WTC11 (cell line): ENCODE measurements at regions not wholly inside any gene's neighbourhood (a gene's known extent, or its start where the extent isn't known, plus 50 kb on each side); places are given as distances from the start of the nearest gene placed in this dataset.

Experiments used
- ATAC-seq: fragments of 200-7000 bp; cut with Tn5 transposase; 2 replicates; pipeline ENCODE4 v1.10.0; 2021; ENCODE audit warnings: mild to moderate bottlenecking, moderate library complexity
- CTCF ChIA-PET: fragments of 300-600 bp; sonication (Branson Sonifier 250); formaldehyde crosslinking; loops from one replicate; lab custom pipeline; 2021; ENCODE audit warnings: antibody characterized with exemption; lab: Charles Lee
- POLR2A ChIA-PET: fragments of 350-600 bp; sonication (Branson Sonifier 250); formaldehyde crosslinking; loops from one replicate; lab custom pipeline; 2021; ENCODE audit warnings: antibody characterized with exemption; lab: Charles Lee
- DNase-seq: peaks from one replicate; pipeline ENCODE4 v3.0.0; 2021; ENCODE audit warnings: low spot score
- H3K27ac Mint-ChIP-seq: 2 replicates; pipeline ENCODE4 v1.8.0; 2021; ENCODE audit warnings: mixed read lengths
- H3K27me3 Mint-ChIP-seq: 2 replicates; pipeline ENCODE4 v1.8.0; 2021; ENCODE audit warnings: low read depth, mild to moderate bottlenecking, moderate library complexity, mixed read lengths
- H3K36me3 Mint-ChIP-seq: 2 replicates; pipeline ENCODE4 v1.8.0; 2021; ENCODE audit warnings: mixed read lengths
- H3K4me1 Mint-ChIP-seq: 2 replicates; pipeline ENCODE4 v1.8.0; 2022; ENCODE audit warnings: mixed read lengths
- H3K4me3 Mint-ChIP-seq: 2 replicates; pipeline ENCODE4 v1.8.0; 2021; ENCODE audit warnings: mild to moderate bottlenecking, moderate library complexity, mixed read lengths
- H3K9me3 Mint-ChIP-seq: 2 replicates; pipeline ENCODE4 v1.8.0; 2021; ENCODE audit warnings: mixed read lengths
- ATF3 ChIP-seq: sonication (generic); formaldehyde crosslinking; conservative IDR thresholded peaks from 2 replicates; pipeline ENCODE4 v1.8.1; 2022; ENCODE audit warnings: mild to moderate bottlenecking, missing genetic modification reagents
- CBFB ChIP-seq: sonication (generic); formaldehyde crosslinking; IDR thresholded peaks from 2 replicates; pipeline ENCODE4 v1.8.1; 2022; ENCODE audit warnings: mild to moderate bottlenecking, low read depth, missing genetic modification reagents
- CTCF ChIP-seq: fragments of 200-600 bp; IDR thresholded peaks from 2 replicates; pipeline ENCODE4 v1.8.0; 2022; ENCODE audit warnings: antibody characterized with exemption
- E2F4 ChIP-seq: sonication (generic); formaldehyde crosslinking; IDR thresholded peaks from 2 replicates; pipeline ENCODE4 v1.8.1; 2022; ENCODE audit warnings: low read depth, mild to moderate bottlenecking, moderate library complexity, missing genetic modification reagents, borderline replicate concordance
- FOXJ3 ChIP-seq: sonication (generic); formaldehyde crosslinking; IDR thresholded peaks from 2 replicates; pipeline ENCODE4 v1.9.0; 2021; ENCODE audit warnings: missing genetic modification reagents, mild to moderate bottlenecking, borderline replicate concordance
- GABPB1 ChIP-seq: sonication (generic); formaldehyde crosslinking; IDR thresholded peaks from 2 replicates; pipeline ENCODE4 v1.8.1; 2023; ENCODE audit warnings: mild to moderate bottlenecking, missing genetic modification reagents
- GRHL2 ChIP-seq: fragments of 250-450 bp; sonication (Bioruptor Pico); IDR thresholded peaks from 2 replicates; pipeline ENCODE4 v1.8.0; 2022; ENCODE audit warnings: mild to moderate bottlenecking, moderate library complexity; ENCODE audit not compliant: insufficient replicate concordance, severe bottlenecking
- HMGA2 ChIP-seq: fragments of 250-450 bp; sonication (Bioruptor Pico); IDR thresholded peaks from 2 replicates; pipeline ENCODE4 v1.4.0; 2021; ENCODE audit warnings: mild to moderate bottlenecking, moderate library complexity
- JAZF1 ChIP-seq: fragments of 250-450 bp; sonication (Bioruptor Pico); IDR thresholded peaks from 2 replicates; pipeline ENCODE4 v1.9.0; 2021; ENCODE audit warnings: moderate library complexity, mild to moderate bottlenecking, inconsistent platforms
- MXD4 ChIP-seq: fragments of 250-450 bp; sonication (Bioruptor Pico); IDR thresholded peaks from 2 replicates; pipeline ENCODE4 v1.8.0; 2021; ENCODE audit warnings: mild to moderate bottlenecking, moderate library complexity, borderline replicate concordance
- NR1H2 ChIP-seq: sonication (generic); formaldehyde crosslinking; IDR thresholded peaks from 2 replicates; pipeline ENCODE4 v1.9.0; 2021; ENCODE audit warnings: mild to moderate bottlenecking, moderate library complexity, missing genetic modification reagents
- NR2C2 ChIP-seq: sonication (generic); formaldehyde crosslinking; IDR thresholded peaks from 2 replicates; pipeline ENCODE4 v1.8.0; 2022; ENCODE audit warnings: mild to moderate bottlenecking, missing genetic modification reagents
- OVOL2 ChIP-seq: fragments of 250-450 bp; sonication (Bioruptor Pico); IDR thresholded peaks from 2 replicates; pipeline ENCODE4 v1.9.0; 2021; ENCODE audit warnings: mild to moderate bottlenecking, borderline replicate concordance
- TEAD4 ChIP-seq: sonication (generic); formaldehyde crosslinking; IDR thresholded peaks from 2 replicates; pipeline ENCODE4 v1.8.0; 2022; ENCODE audit warnings: mild to moderate bottlenecking, missing genetic modification reagents
- ZNF232 ChIP-seq: sonication (generic); formaldehyde crosslinking; IDR thresholded peaks from 2 replicates; pipeline ENCODE4 v1.8.0; 2022; ENCODE audit warnings: mild to moderate bottlenecking, missing genetic modification reagents
- ZNF317 ChIP-seq: sonication (generic); formaldehyde crosslinking; IDR thresholded peaks from 2 replicates; pipeline ENCODE4 v1.8.1; 2023; ENCODE audit warnings: low read depth, mild to moderate bottlenecking, moderate library complexity, missing genetic modification reagents, borderline replicate concordance
- ZNF416 ChIP-seq: fragments of 250-450 bp; sonication (Bioruptor Pico); IDR thresholded peaks from 2 replicates; pipeline ENCODE4 v1.9.0; 2021; ENCODE audit warnings: mild to moderate bottlenecking, inconsistent platforms
- ZNF423 ChIP-seq: fragments of 250-450 bp; sonication (Bioruptor Pico); IDR thresholded peaks from 2 replicates; pipeline ENCODE4 v2.1.2; 2022; ENCODE audit warnings: mild to moderate bottlenecking, moderate library complexity
- ZNF532 ChIP-seq: fragments of 250-450 bp; sonication (Bioruptor Pico); IDR thresholded peaks from 2 replicates; pipeline ENCODE4 v1.9.0; 2021; ENCODE audit warnings: mild to moderate bottlenecking, borderline replicate concordance

- ATAC-seq (no peak), DNase-seq (no peak)
- no peaks in the 10 kb centered on the region for H3K27me3 Mint-ChIP-seq
- no peak overlapping the region for H3K27ac Mint-ChIP-seq
- H3K4me3 Mint-ChIP-seq: no peak overlapping the region
- H3K4me1 Mint-ChIP-seq: peaks cover 34% of the 10 kb centered on the region
- no peak for TF ChIP-seq FOXJ3
- no peaks in the 10 kb centered on the region for H3K36me3 Mint-ChIP-seq
- POLR2A ChIA-PET: no interaction called here
- CTCF ChIA-PET: interaction anchor here (1.7 kb wide), 1 partner anchor 74 kb away, joined by 4 read pairs; no protein-coding TSS in a partner anchor
- no peaks in the 10 kb centered on the region for H3K9me3 Mint-ChIP-seq
These were observed 95.3 kb downstream of the NAV1 start for GRCh38 chr1:201634261-201634660.

GRCh38 chr1:201636097-201636496, 97.2 kb downstream of the NAV1 start:
- DNase-seq: no peak
- H3K4me1 Mint-ChIP-seq: peaks cover 24% of the 10 kb centered on the region
- TF ChIP-seq OVOL2 (CRISPR knock-in tag) (no peak), HMGA2 (CRISPR knock-in tag) (no peak), ZNF423 (CRISPR knock-in tag) (peak; percentile 28; the same call in 1 of the 2 replicates), ZNF317 (CRISPR knock-in tag) (no peak), ZNF232 (CRISPR knock-in tag) (no peak), MXD4 (no peak)

GRCh38 chr1:201636510-201636971, 97.6 kb downstream of the NAV1 start:
- H3K27ac Mint-ChIP-seq: peak overlapping the region; percentile 17
- DNase-seq (no peak), ATAC-seq (no peak)
- ChIA-PET POLR2A (no interaction called here), CTCF (interaction anchor here (0.8 to 1.8 kb wide), 9 partner anchors 12 to 188 kb away, joined by 3 to 7 read pairs (median 5); no protein-coding TSS in a partner anchor)
- H3K4me3 Mint-ChIP-seq: no peak overlapping the region
- H3K4me1 Mint-ChIP-seq: peaks cover 23% of the 10 kb centered on the region
- no peaks in the 10 kb centered on the region; the same call in 1 of the 2 replicates for H3K27me3 Mint-ChIP-seq
- H3K36me3 Mint-ChIP-seq: no peaks in the 10 kb centered on the region
- TF ChIP-seq NR1H2 (no peak), JAZF1 (CRISPR knock-in tag) (no peak), GRHL2 (CRISPR knock-in tag) (no peak), CTCF (no peak), ZNF416 (CRISPR knock-in tag) (no peak), ZNF532 (no peak), ZNF317 (CRISPR knock-in tag) (no peak), ZNF423 (CRISPR knock-in tag) (no peak), TEAD4 (no peak), ATF3 (no peak), GABPB1 (CRISPR knock-in tag) (no peak), CBFB (no peak), E2F4 (no peak), NR2C2 (no peak)
- no peaks in the 10 kb centered on the region for H3K9me3 Mint-ChIP-seq

More at GRCh38 chr1:201636097-201636496, 97.2 kb downstream of the NAV1 start:
- peak; percentile 61 for ATAC-seq
- ChIA-PET POLR2A (interaction anchor here (0.9 kb wide), 1 partner anchor 17 kb away, joined by 4 read pairs; no protein-coding TSS in a partner anchor), CTCF (interaction anchor here (0.8 to 1.8 kb wide), 10 partner anchors 12 to 201 kb away, joined by 3 to 7 read pairs (median 5); no protein-coding TSS in a partner anchor)
- H3K27ac Mint-ChIP-seq: peak overlapping the region; percentile 17; the same call in 1 of the 2 replicates
- H3K9me3 Mint-ChIP-seq: no peaks in the 10 kb centered on the region
- H3K27me3 Mint-ChIP-seq: no peaks in the 10 kb centered on the region
- no peak overlapping the region for H3K4me3 Mint-ChIP-seq
- no peaks in the 10 kb centered on the region for H3K36me3 Mint-ChIP-seq
